ENCODE measurements at regions not wholly inside any gene's neighbourhood (a gene's known extent, or its start where the extent isn't known, plus 50 kb on each side); places are given as distances from the start of the nearest gene placed in this dataset.
"Not testable (repeated sequence)": the region's sequence is repeated elsewhere in the genome, so short reads cannot be mapped to it uniquely, and the experiment has no call there.

DNA sequence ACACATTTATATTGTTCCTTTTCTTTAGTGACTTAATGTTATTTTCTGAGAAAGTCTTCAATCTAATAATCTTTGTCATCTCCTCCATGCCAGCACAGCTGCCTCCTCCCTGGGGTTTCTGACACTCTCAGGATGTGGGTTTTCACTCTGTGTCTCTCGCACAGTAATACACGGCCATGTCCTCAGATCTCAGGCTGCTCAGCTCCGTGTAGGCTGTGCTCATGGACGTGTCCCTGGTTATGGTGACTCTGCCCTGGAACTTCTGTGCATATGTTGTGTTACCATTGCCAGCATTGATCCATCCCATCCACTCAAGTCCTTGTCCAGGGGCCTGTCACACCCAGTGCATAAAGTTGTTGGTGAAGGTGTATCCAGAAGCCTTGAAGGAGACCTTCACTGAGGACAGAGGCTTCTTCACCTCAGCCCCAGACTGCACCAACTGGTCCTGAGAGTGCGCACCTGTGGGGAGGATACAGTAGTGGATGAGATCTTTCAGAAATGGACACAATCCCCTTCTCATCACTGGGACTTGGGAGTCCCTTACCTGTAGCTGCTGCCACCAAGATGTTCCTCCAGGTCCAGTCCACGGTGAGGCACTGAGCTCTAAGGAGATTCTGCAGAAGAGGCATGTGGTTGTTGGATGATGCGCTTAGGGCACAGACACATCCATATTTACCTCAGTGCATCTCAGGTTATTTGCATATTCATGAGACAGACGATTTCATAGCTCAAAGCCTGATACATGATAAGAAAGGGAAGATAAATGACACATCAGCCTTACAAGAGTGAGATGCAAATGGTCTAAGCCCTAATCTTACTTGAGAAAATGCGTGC is 125.2 kb downstream of the POTEB start:
- not testable (repeated sequence) for TF ChIP-seq POLR2A (IDR thresholded peaks at IDR 0.05; ENCODE audit: extremely low read depth, insufficient read length); MYC (IDR thresholded peaks at IDR 0.05; ENCODE audit: low read depth, low read length)
- TF ChIP-seq, protein P1, sequence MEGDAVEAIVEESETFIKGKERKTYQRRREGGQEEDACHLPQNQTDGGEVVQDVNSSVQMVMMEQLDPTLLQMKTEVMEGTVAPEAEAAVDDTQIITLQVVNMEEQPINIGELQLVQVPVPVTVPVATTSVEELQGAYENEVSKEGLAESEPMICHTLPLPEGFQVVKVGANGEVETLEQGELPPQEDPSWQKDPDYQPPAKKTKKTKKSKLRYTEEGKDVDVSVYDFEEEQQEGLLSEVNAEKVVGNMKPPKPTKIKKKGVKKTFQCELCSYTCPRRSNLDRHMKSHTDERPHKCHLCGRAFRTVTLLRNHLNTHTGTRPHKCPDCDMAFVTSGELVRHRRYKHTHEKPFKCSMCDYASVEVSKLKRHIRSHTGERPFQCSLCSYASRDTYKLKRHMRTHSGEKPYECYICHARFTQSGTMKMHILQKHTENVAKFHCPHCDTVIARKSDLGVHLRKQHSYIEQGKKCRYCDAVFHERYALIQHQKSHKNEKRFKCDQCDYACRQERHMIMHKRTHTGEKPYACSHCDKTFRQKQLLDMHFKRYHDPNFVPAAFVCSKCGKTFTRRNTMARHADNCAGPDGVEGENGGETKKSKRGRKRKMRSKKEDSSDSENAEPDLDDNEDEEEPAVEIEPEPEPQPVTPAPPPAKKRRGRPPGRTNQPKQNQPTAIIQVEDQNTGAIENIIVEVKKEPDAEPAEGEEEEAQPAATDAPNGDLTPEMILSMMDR (IDR thresholded peaks at IDR 0.05; ENCODE audit: low read depth, low read length): not testable (repeated sequence)
- TF ChIP-seq, protein P2, sequence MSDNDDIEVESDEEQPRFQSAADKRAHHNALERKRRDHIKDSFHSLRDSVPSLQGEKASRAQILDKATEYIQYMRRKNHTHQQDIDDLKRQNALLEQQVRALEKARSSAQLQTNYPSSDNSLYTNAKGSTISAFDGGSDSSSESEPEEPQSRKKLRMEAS (IDR thresholded peaks at IDR 0.05; ENCODE audit: low read depth, low read length): not testable (repeated sequence)

Data from NB4 (cell line).